Esophagus muscularis mucosa (tissue), 4 donors: ENCODE measurements at regions not wholly inside any gene's neighbourhood (a gene's known extent, or its start where the extent isn't known, plus 50 kb on each side); places are given as distances from the start of the nearest gene placed in this dataset.

Experiments used
- EP300 ChIP-seq: sonication (generic); formaldehyde crosslinking; IDR thresholded peaks from one replicate; pipeline ENCODE4 v1.6.1; 2017; ENCODE audit warnings: antibody characterized with exemption
- POLR2A ChIP-seq: fragments of 450-650 bp; IDR thresholded peaks from one replicate; pipeline ENCODE4 v1.6.1; 2017; ENCODE audit warnings: antibody characterized with exemption, moderate library complexity, mild to moderate bottlenecking, low read depth
- TF ChIP-seq, protein P1 (sequence below), 3 experiments: fragments of 200-600 bp in 2 of 3; fragments of 450-650 bp in 1 of 3; sonication (generic) in 2 of 3; IDR thresholded peaks; one replicate each; pipeline ENCODE4 v1.5.1; 2017 to 2019; ENCODE audit warnings: antibody characterized with exemption in 3 of 3, mild to moderate bottlenecking in 2 of 3, moderate library complexity in 1 of 3

DNA sequence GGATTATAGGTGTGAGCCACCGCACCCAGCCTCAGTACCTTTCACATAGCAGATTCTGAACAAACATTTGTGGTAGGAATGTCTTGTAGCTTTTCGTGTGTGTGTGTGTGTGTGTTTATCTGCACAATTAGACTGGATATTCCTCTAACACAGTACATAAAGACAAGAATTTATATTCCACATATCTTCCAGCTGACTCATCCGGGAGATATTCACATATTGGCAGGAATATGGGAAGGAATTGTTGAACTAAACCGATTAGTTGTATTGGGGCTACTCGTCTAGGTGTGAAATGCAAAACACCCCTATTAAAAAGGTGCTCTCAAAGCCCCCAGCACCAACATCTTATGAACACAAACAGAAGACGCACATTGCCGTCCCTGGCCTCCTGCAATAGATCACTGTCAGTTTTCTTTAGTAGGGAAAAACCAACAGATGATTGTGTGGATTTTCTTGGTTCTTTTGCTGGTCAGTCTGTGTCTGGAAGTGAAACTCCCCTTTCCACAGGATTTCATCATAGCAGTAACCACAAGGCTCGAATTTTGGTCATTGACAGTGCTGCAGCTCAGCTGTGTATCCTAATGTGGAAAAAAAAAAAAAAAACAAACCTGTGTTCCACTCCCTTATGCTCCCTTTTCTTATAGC lies 208.5 kb upstream of the ACVR2A start:
- TF ChIP-seq POLR2A: no peak
- TF ChIP-seq, protein P1, sequence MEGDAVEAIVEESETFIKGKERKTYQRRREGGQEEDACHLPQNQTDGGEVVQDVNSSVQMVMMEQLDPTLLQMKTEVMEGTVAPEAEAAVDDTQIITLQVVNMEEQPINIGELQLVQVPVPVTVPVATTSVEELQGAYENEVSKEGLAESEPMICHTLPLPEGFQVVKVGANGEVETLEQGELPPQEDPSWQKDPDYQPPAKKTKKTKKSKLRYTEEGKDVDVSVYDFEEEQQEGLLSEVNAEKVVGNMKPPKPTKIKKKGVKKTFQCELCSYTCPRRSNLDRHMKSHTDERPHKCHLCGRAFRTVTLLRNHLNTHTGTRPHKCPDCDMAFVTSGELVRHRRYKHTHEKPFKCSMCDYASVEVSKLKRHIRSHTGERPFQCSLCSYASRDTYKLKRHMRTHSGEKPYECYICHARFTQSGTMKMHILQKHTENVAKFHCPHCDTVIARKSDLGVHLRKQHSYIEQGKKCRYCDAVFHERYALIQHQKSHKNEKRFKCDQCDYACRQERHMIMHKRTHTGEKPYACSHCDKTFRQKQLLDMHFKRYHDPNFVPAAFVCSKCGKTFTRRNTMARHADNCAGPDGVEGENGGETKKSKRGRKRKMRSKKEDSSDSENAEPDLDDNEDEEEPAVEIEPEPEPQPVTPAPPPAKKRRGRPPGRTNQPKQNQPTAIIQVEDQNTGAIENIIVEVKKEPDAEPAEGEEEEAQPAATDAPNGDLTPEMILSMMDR (IDR thresholded peaks at IDR 0.05): no peak
- TF ChIP-seq EP300: no peak
